ACC112 (cell line): ENCODE measurements at regions not wholly inside any gene's neighbourhood (a gene's known extent, or its start where the extent isn't known, plus 50 kb on each side); places are given as distances from the start of the nearest gene placed in this dataset.

ENCODE experiments used
- H2AFZ ChIP-seq: fragments of 200-600 bp; sonication (generic); one replicate; pipeline ENCODE4 v1.6.0; 2017; ENCODE audit warnings: antibody characterized with exemption, low read length; ENCODE audit not compliant: unreplicated experiment
- H3K27ac ChIP-seq: fragments of 200-600 bp; sonication (generic); 2 replicates; pipeline ENCODE4 v1.5.1; 2014; ENCODE audit warnings: low read depth, mild to moderate bottlenecking, antibody characterized with exemption, low read length, moderate library complexity
- H3K27me3 ChIP-seq: fragments of 200-600 bp; sonication (generic); 2 replicates; pipeline ENCODE4 v1.6.1; 2014; ENCODE audit warnings: mild to moderate bottlenecking, antibody characterized with exemption, low read length, moderate library complexity, mixed read lengths; ENCODE audit not compliant: insufficient read depth
- H3K36me3 ChIP-seq: fragments of 200-600 bp; sonication (generic); 2 replicates; pipeline ENCODE4 v1.6.1; 2016; ENCODE audit warnings: mild to moderate bottlenecking, antibody characterized with exemption, low read length, moderate library complexity, mixed read lengths; ENCODE audit not compliant: insufficient read depth
- H3K4me1 ChIP-seq: fragments of 200-600 bp; sonication (generic); one replicate; pipeline ENCODE4 v1.6.1; 2016; ENCODE audit warnings: low read length, mixed read lengths; ENCODE audit not compliant: insufficient read depth, unreplicated experiment, control insufficient read depth
- H3K4me3 ChIP-seq: fragments of 200-600 bp; sonication (generic); 2 replicates; pipeline ENCODE4 v1.5.1; 2014; ENCODE audit warnings: mild to moderate bottlenecking, low read depth, low read length
- H3K79me2 ChIP-seq: fragments of 200-600 bp; sonication (generic); one replicate; pipeline ENCODE4 v1.6.0; 2016; ENCODE audit warnings: low read length; ENCODE audit not compliant: control insufficient read depth, unreplicated experiment, insufficient read depth

DNA sequence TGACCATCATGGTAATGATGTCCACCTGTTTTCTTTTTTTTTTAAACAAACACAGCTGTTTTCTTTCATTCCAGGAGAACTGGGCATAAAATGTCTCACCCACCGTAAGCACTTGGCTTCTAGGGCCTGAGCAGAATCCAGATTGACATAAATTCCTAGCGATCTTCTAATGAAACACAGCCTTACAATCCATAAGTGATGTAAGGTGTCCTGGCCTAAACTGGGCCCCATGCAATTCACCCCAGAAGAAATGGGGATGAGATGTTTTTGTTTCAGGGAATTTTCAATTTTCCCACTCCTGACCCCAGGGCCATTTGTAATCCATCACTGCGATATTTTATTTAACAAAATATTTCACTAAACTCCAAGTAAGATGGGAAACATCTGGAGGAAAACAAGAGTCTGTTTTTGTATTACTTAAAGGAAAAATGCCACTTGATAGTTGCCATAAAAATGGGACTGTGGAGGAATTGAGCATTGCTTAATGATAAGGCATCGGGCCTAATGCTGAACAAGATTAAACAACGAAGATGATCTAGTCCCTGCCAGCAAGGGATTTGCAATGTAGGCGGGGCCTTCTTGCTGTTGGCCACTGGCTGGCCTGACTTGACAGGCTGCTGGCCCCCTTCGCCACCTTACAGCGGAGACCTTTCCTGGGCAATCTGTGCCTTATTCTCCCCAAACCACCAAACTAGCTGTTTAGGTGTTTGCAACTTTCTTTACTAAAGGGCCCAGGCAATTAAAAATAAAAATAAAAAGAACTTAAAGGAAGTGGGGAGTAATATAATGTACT, 183.7 kb downstream of the CD109 start:
- Histone ChIP-seq H3K79me2 (no peaks in the 10 kb centered on the region), H2AFZ (no peak overlapping the region), H3K27ac (no peak overlapping the region), H3K36me3 (no peaks in the 10 kb centered on the region), H3K27me3 (no peaks in the 10 kb centered on the region), H3K4me3 (no peak overlapping the region), H3K4me1 (no peaks in the 10 kb centered on the region)

DNA sequence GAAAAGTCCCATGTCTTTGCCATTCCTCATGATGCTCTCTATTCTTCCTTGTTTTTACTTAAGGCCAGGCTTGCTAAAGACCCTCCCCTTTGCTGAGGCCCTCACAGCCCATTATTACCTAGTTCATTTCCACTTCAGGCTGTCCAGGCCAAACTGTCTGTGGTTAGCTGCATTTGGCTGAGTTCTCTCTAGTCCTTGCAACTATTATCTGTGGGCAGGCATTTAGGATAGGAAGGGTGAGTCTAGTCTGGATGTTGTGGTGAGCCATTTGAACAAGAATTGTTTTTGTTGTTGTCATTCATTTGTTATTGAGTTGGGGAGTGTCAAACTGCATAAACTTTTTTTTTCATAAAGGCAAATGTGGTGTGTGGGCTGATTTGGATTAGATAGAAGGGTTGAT, 182.4 kb downstream of the CD109 start:
- no peaks in the 10 kb centered on the region for H3K36me3 ChIP-seq
- H3K27me3 ChIP-seq, result no peaks in the 10 kb centered on the region
- no peaks in the 10 kb centered on the region for H3K4me1 ChIP-seq
- no peak overlapping the region for H2AFZ ChIP-seq
- no peaks in the 10 kb centered on the region for H3K79me2 ChIP-seq
- no peak overlapping the region for H3K4me3 ChIP-seq
- H3K27ac ChIP-seq, result no peak overlapping the region
